ENCODE measurements at regions not wholly inside any gene's neighbourhood (a gene's known extent, or its start where the extent isn't known, plus 50 kb on each side); places are given as distances from the start of the nearest gene placed in this dataset.
"Not testable (repeated sequence)": the region's sequence is repeated elsewhere in the genome, so short reads cannot be mapped to it uniquely, and the experiment has no call there.

GRCh38 chr12:68387338-68387737 lies 55.2 kb upstream of the MDM1 start:
- intact Hi-C loops (cut with DNase I) = no loop called here
- no peak for DNase-seq (ENCODE audit: low spot score in 2 of 2)
- H3K36me3 ChIP-seq = no peaks in the 10 kb centered on the region
- H3K4me3 ChIP-seq = no peak overlapping the region
- no peak for TF ChIP-seq CTCF (IDR thresholded peaks at IDR 0.05)
- H3K4me1 ChIP-seq = no peaks in the 10 kb centered on the region
- H3K27ac ChIP-seq = no peak overlapping the region
- no peaks in the 10 kb centered on the region for H3K27me3 ChIP-seq
- peaks cover 3 to 7% of the 10 kb centered on the region in 2 donors for H3K9me3 ChIP-seq

- DNase-seq (ENCODE audit: low spot score in 2 of 2) = no peak
- intact Hi-C loops (cut with DNase I) = no loop called here
- H3K4me1 ChIP-seq = no peaks in the 10 kb centered on the region
- no peak for TF ChIP-seq CTCF (IDR thresholded peaks at IDR 0.05)
- peaks cover 3 to 7% of the 10 kb centered on the region in 2 donors for H3K9me3 ChIP-seq
- H3K27me3 ChIP-seq = no peaks in the 10 kb centered on the region
- H3K36me3 ChIP-seq = no peaks in the 10 kb centered on the region
- no peak overlapping the region for H3K4me3 ChIP-seq
- H3K27ac ChIP-seq = no peak overlapping the region
These were observed 57.1 kb upstream of the MDM1 start for GRCh38 chr12:68389305-68389704.

GRCh38 chr12:68391937-68392336 lies 59.8 kb upstream of the MDM1 start:
- Histone ChIP-seq H3K4me3 (no peak overlapping the region), H3K27me3 (no peaks in the 10 kb centered on the region), H3K27ac (no peak overlapping the region), H3K4me1 (no peaks in the 10 kb centered on the region), H3K9me3 (peaks cover 3 to 7% of the 10 kb centered on the region in 2 donors), H3K36me3 (no peaks in the 10 kb centered on the region)
- no peak for TF ChIP-seq CTCF (IDR thresholded peaks at IDR 0.05)
- no peak for DNase-seq (ENCODE audit: low spot score in 2 of 2)
- intact Hi-C loops (cut with DNase I) = no loop called here

GRCh38 chr12:68392376-68392775 lies 60.2 kb upstream of the MDM1 start:
- Histone ChIP-seq H3K4me3 (no peak overlapping the region), H3K36me3 (no peaks in the 10 kb centered on the region), H3K9me3 (peaks cover 3 to 7% of the 10 kb centered on the region in 2 donors), H3K27me3 (no peaks in the 10 kb centered on the region), H3K4me1 (no peaks in the 10 kb centered on the region), H3K27ac (no peak overlapping the region)
- no peak for DNase-seq (ENCODE audit: low spot score in 2 of 2)
- intact Hi-C loops (cut with DNase I) = no loop called here
- no peak for TF ChIP-seq CTCF (IDR thresholded peaks at IDR 0.05)

GRCh38 chr12:68393417-68393816 lies 61.3 kb upstream of the MDM1 start:
- Histone ChIP-seq H3K36me3 (no peaks in the 10 kb centered on the region), H3K4me1 (no peaks in the 10 kb centered on the region), H3K4me3 (no peak overlapping the region), H3K9me3 (peaks cover 3 to 7% of the 10 kb centered on the region in 2 donors), H3K27me3 (no peaks in the 10 kb centered on the region), H3K27ac (no peak overlapping the region)
- no peak for TF ChIP-seq CTCF (IDR thresholded peaks at IDR 0.05)
- intact Hi-C loops (cut with DNase I) = no loop called here
- no peak for DNase-seq (ENCODE audit: low spot score in 2 of 2)

GRCh38 chr12:68397566-68398158 lies 65.5 kb upstream of the MDM1 start:
- no peak for DNase-seq (ENCODE audit: low spot score in 2 of 2)
- intact Hi-C loops (cut with DNase I) = no loop called here
- H3K27me3 ChIP-seq = no peaks in the 10 kb centered on the region
- H3K4me1 ChIP-seq = no peaks in the 10 kb centered on the region
- H3K36me3 ChIP-seq = no peaks in the 10 kb centered on the region
- no peak for TF ChIP-seq CTCF (IDR thresholded peaks at IDR 0.05)
- H3K9me3 ChIP-seq = no peaks in the 10 kb centered on the region
- no peak overlapping the region for H3K27ac ChIP-seq
- no peak overlapping the region for H3K4me3 ChIP-seq

GRCh38 chr12:68398689-68399088 lies 66.5 kb upstream of the MDM1 start:
- intact Hi-C loops (cut with DNase I); H3K36me3 ChIP-seq: not testable (repeated sequence)

More at GRCh38 chr12:68398689-68399088, 66.5 kb upstream of the MDM1 start:
- not testable (repeated sequence) for H3K27ac ChIP-seq; H3K4me3 ChIP-seq; H3K27me3 ChIP-seq; DNase-seq (ENCODE audit: low spot score in 2 of 2); H3K4me1 ChIP-seq; H3K9me3 ChIP-seq
